KBM-7 (cell line): ENCODE measurements at regions not wholly inside any gene's neighbourhood (a gene's known extent, or its start where the extent isn't known, plus 50 kb on each side); places are given as distances from the start of the nearest gene placed in this dataset.

Source experiments
- DNase-seq: peaks from one replicate; pipeline ENCODE4 v3.0.0-alpha.2; 2015
- in situ Hi-C: fragments of 300-500 bp; cut with MboI; formaldehyde crosslinking; loops from 2 replicates; pipeline ENCODE4 v1.14.3; 2020; ENCODE audit warnings: low sequenced_read_pairs, low pct_unique_long_range_greater_than_20kb, mixed read lengths

DNA sequence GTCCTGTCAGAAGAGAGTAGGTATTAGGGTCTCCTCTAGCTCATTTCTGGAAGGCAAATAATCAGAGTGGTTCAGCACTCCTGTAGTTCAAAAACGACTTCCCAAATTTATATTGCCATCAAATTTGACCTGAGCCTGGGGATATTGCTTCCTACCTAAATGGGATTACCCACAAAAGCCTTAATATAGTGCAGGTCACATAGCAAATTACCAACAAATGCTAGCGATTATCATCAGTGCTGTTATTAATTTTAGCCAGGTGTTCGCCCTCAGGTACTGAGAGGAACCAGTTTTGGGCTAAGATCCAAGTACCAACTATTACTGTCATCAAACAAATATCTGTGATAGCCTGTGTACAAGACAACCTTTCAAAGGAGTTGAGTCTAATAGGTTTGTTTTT lies 661.8 kb upstream of the PTBP2 start:
- DNase-seq = no peak
- in situ Hi-C loops = no loop called here

DNA sequence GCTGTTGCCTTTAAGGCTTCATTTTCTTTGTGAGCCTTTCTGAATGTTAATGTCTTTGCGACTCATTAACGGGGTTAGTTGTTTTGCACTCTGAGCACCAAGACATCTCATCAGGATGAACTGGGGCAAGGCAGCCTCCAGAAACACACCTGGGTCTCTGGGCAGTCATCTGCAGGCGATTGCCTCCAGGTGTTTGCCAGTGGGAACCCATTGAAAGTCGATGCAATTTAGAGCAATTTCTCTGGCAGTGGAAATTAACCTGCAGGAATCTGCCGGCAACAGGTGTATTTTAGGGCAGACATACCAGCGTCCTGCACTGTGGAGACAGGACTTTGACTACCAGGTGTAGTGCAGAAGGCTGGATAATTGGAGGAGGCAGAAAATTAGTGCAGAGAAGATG lies 661.0 kb upstream of the PTBP2 start:
- no peak for DNase-seq
- in situ Hi-C loops = no loop called here

DNA sequence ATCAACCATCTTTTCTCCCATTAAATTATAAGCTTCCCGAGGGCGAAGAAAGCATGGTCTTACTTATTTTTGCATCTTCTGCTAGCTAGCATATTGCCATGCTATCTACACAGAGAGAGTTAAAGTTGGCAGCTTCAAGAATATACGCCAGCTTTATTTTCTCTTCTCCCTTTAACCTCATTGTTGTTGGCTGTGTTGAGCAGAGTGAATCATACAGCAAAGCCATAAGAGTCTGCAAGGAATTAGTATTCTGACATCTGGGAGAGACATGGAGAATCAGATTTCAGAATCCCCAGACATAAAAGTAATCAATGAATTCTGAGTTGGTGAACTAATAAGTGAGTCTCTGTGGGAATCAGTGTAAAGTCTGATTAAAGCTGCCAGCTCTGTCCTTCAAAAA lies 649.6 kb upstream of the PTBP2 start:
- DNase-seq = no peak
- in situ Hi-C loops = no loop called here

DNA sequence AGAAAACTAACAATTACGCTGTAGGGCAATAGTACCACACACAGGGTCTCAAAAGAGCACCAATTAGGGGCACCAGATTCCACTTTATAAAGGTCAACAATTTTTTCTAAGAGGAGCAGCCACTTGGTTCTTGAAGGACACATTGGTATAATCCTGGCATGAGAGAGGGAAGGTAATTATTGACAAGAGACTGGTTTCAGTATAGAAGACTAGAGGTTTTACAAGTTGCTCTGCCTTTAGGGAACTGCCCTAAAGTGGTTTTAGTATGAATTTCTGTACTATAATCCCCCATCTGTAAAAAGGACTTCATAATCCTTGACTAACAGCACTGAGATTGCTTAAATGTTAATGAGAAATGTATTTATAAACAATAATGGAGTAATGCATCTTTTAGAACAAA lies 648.5 kb upstream of the PTBP2 start:
- in situ Hi-C loops = no loop called here
- DNase-seq = no peak

DNA sequence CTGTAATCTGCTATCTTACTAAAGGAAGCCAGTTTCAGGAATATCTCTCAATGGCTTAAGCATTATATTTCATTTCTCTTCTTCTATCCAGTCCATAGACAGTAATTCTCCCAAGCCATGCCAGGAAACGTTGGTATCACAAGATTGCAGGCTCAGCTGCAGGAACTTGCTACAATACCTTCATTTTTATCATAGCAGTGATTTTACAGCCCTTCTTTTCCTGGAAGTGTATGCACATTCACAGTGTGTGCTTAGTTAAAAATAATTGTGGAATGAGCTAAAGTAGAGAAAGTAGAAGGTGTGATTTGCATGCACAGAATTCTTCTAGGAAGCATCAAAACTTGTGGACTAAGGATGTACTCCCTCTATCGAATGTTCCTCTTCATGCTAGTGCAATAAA lies 647.2 kb upstream of the PTBP2 start:
- DNase-seq = no peak
- in situ Hi-C loops = no loop called here

DNA sequence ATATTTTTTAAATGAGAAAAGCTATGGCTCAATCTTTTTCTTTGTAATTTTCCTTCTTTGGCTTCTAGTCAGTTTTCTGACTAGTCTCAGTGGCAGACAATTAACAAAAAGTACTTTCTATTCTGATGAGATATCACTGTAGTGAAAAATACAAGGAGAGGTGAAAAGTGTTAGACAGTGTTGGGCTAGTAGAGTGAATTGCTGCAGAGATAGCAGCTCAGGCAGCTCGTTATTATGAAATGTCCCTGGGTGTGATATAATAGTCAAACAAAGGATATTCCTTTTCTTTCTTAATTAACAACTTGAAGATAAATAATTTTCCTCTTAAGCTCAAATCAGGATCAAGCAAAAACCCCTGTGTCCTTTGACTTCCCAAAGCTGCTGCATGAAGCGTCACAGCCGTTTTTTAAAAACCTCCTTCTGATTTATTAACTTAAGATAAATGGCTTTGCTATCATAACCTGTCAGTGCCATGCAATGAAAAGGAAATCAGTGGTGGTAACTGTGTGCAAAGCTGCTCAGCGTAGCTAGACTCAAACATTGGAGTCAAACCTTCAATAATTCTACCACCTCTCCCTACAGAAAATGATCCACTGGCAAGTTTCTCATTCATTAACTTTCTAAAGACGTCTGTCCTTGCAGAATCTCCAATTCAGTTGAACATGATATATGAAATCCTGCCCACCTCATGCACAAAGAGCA lies 646.6 kb upstream of the PTBP2 start:
- in situ Hi-C loops = no loop called here
- DNase-seq = no peak

DNA sequence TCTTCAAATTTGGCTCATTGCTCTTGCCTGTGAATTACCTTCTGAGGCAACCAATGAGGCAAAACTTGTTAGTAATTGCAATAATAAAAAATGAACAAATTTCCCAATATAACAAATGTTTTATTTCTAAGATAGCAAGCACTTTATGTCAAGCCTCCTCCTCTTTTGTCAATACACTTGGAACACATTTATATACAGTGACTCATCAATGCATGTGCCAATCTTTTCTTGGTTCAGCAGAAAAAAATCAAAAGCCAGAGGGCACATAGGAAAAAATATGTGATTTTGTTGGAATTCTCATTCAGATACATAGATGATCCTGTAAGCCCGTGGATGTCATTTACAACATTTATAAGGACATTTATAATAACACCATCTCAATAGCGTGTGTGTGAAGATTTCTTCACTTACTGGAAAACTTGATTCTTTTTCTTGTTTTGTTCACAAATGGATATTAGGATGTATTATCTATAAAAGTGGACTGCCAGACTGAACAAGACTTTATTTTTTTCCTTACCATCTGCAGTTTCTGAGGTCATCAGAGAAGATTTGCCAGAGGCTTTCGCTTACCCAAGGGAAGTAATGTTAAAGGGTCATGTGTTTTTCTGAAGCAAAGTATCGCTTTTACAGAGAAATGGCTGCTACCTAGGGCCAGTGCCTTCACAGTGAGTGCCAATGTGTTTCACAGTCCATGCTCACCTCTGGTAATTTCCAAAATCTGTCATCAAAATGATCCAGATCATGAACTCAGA lies 645.7 kb upstream of the PTBP2 start:
- in situ Hi-C loops = no loop called here
- DNase-seq = no peak

DNA sequence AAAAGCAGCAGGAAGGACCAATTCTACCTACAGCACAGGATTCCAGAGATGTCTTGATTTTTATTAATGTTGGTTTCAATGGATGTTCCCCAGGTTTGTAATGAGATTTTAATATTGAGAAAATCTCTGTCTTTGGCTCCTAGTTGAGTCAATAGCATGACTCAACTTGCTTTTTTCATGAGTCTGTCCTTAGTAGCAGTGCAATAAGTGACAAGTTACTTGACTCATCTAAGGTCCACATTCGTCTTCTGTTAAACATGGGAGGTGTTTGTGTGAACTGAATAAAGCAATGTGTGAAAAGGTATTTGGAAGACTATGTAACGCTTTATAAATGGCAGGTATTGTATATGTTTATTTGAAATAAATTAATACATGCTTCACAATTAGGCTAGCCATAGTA lies 645.0 kb upstream of the PTBP2 start:
- in situ Hi-C loops = no loop called here

DNA sequence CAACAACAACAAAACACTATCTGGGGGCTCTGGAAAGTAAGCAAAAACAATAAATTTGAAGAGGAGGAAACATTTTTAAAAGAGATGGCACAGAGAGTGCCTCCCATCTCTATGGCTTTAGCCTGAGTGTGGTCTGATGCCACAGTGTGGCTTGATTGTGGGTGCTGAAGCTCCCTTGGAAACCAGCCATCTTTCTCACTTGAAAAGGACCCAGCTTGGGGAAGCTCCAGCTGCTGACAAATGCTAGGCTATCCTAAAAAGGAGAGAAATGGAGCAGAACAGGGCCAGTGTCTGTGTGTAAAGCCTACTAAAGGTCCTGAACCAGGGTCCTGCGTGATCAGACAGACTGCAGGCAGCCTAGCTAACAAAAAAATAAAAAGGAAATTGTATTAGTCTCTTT lies 642.0 kb upstream of the PTBP2 start:
- in situ Hi-C loops = no loop called here
- no peak for DNase-seq

More for the DNA sequence above, 645.0 kb upstream of the PTBP2 start:
- no peak for DNase-seq

DNA sequence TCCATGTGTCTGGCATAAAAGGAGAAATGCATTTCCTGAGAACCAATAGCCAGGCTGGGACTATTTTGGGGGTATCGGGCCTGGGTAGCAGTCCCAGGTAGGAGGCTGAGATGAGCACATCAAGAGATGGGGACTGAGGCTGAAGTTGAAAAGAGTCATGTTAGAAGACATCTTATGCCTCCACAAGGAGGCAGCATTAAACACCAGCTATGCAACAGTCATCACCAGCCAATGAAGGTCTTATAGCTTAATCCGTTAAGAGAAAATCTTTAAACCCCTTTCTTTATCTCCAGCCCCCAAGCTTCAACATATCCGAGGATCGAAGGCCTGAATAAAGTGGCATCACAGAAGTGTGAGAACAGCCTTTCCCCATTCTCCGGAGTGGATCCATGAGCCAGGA lies 640.7 kb upstream of the PTBP2 start:
- in situ Hi-C loops = no loop called here
- DNase-seq = no peak

DNA sequence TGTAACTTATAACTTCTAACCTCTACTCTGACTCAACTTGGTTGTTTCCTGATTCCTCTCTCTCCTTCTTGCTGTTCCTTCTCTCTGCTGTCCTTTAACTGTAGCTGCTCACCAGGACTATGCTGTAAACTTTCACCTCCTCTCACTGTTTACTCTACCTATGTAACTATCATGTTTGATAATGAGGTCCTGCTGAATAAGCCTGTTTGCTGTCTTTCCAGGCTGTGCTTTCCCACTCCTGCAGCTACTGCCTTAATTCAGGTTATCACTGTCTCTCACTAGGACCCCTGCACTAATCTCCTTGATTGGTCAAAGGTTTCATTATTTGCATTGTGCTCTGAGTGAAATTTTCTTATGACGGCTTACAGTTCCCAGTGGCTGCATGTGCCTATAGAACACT lies 633.9 kb upstream of the PTBP2 start:
- DNase-seq = no peak
- in situ Hi-C loops = no loop called here

DNA sequence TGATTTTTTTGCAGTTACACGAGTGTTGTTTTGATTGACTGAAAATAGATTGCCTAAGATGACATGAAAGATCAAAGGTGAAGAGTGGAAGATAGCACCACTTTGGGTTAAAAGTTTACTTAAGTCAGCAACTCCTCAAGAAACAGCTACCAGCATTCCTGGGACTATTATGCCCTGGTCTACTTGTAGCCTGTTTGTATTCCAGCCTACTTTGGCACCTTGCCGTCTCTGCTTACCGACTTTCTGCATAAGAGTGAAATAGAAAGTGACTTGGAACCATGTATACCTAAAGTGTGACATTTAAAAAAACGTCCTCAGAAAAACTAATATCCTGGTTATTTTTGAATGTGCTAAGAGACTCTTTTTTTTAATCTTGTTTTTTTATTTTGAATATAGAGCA lies 631.5 kb upstream of the PTBP2 start:
- in situ Hi-C loops = no loop called here
- DNase-seq = no peak

DNA sequence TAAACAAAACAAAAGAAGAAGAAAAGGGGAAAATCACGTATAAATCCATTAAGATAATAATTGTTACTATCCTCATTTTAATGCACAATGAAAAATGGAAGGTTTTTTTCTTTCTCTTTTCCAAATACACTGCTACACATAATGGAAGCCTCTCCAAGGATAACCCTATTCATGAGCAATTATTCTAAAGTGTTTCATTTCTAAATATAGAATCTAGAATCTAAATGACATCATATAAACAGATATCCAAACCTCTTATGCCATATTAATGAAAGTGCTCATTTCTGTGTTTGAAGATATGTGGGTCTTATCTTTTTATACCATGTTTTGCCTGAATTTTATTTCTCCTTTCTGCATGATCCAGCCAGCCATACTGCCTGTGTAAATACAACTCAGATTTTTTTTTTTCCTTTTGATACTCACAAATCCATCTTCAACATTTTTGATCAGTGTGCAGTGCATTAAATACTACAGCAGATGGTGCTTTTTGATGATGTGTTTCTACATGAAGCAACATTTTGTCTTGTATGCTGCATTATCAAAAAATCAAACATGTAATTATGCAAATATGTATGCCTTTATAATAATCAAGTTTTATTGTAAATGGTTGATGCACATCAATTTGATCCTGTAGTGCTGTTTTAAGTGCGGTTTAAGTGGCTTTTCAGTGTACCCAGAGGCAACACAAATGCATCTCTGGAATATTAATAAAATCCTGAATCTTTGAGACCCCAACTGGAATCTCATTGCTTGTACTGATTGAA lies 625.6 kb upstream of the PTBP2 start:
- in situ Hi-C loops = no loop called here
- no peak for DNase-seq

DNA sequence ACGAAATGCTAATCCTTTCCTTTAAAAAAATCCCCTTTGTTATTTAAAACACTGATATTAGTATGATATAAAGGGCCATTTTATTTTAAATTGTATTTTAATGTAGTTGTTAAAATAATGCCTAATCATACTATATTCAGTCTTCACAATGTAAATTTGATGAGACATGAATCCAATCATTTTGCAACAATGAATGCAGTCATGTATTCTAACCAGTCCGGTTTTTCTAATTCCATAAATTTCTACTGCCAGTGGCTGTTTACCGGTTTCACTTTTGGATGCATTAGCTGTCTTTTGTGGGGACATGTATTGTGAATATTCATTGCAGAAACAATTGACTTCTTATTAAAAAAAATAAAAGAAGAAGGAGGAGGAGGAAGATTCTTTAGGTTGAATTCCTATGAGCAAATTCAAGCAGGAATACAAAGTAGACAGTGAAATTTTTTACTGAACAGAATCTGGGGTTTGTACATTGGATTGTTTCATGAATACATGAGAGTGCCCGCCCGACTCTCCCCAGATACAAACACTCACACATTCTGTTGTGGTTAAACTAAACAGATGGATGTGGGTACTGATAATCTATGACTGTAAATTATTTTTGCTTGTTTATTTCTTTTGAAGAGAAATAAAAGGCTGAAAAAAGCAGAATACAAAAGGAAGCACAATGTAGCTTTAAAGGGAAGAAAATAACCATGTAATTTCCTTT lies 624.8 kb upstream of the PTBP2 start:
- DNase-seq = no peak
- in situ Hi-C loops = no loop called here

DNA sequence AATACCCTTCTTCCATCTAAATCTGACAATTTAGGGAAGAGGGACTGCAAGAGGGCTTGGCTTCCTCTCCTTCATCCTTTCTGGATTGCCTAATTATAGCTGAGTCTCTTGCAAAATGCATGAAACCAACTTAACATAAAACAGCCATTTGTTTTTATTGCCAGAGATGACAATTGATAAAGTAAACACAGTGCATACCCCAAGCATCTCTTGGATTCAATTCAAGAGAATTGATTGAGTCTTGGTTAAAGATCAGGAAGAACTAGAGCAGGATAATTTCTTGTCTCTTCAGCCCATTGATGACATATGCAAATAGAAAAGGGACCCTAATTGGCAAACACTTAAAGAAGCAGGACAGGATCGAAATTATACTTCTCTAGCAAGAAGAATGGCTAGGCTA lies 617.1 kb upstream of the PTBP2 start:
- DNase-seq = no peak
- in situ Hi-C loops = no loop called here

DNA sequence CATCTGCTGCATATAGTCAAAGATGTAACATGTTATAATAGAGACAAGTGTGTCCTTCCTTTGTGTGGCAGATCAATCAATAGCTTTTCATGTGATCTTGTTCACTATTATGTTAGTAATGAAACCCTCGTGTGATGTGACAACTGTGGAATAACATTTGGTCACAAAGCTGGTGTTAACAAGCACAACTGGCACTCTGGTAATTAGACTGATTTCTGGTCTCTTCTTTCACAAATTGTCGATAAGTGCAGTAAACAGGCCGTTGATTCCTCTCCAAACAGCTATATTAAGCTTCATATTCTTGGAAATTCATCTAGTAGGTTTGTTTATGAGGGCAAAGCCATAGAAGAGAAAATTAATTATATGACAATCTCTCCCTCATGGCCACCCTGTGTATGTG lies 616.7 kb upstream of the PTBP2 start:
- DNase-seq = no peak

DNA sequence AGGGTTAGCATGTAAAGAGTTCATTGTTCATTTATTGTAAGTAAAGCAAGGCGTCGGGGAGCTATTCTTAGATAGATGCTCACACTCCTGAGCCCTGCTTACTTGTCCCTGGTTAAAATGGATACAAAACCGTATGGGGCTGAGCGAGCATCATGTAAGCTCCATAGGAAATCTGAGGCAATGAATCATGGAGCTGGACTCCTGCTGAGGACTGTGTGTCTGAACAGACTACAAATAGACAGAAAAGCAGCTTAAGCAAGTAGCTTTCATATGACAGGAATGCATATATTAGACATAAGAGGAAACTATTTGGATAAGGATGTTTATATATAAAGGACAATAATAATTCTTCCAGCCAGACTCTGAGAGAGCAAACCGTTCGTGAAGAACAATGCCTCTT lies 604.9 kb upstream of the PTBP2 start:
- in situ Hi-C loops = no loop called here
- no peak for DNase-seq

More for the DNA sequence above, 616.7 kb upstream of the PTBP2 start:
- in situ Hi-C loops = no loop called here

DNA sequence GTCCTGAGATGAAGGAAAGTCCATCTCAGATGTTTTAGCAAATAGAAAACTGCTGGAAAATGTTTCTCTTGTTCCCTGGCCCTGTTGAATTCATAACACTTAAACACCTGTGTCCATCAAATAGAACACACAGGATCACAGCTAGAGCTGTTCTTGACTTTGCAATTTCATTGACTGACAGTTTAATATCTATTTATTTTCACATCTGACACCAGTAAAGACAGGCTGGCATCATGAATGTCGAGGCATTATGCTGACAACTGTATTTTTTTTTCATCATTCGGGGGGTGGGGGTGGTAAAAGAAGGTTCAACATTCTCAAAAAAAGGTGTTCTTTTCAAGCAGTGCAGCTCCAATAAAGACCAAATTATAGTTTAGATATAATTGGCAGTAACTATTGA lies 591.2 kb upstream of the PTBP2 start:
- DNase-seq = no peak
- in situ Hi-C loops = no loop called here

DNA sequence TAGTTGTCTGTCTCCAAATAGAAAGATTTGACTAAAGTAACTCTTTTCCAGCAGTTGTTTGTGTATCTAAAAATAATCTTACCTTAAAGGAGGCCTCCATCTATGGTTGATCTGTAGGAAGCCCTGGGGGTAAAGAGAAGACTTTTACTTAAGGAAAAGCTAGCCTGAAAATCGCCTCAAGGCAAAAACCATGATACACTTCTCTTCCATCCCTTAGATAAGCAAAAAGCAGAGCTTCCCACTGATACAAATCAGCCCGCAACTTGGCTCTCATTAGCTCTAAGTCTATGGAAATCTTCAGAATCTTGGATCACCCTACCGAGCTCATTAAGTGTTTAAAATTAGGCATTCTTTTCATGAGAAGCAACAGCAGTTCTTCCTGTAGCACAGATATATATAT lies 576.9 kb upstream of the PTBP2 start:
- in situ Hi-C loops = no loop called here
- no peak for DNase-seq

DNA sequence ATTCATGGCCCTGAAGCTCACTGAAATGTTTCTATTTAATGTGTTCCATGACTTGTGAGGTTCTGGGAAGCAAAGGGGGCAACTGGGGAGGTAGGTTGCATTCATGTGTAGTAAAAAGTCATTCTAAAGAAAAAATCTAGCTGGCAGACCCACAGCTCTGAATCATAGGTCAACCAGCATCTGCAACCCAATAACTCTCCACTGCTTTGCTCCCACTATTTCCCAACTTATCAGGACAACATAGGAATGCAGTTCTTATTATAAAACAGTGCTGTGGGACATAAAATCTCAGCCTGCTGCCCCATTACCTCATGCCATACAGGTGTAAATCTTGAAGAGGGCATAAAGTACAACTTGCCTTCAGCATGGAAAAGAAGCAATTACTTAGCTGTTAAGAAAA lies 576.1 kb upstream of the PTBP2 start:
- in situ Hi-C loops = no loop called here
- DNase-seq = no peak
